Ishikawa (cell line): ENCODE measurements at regions not wholly inside any gene's neighbourhood (a gene's known extent, or its start where the extent isn't known, plus 50 kb on each side); places are given as distances from the start of the nearest gene placed in this dataset.

Source experiments
- CREB1 ChIP-seq: IDR thresholded peaks from 2 replicates; pipeline ENCODE4 v1.6.1; 2012; ENCODE audit warnings: low read depth
- EGR1 ChIP-seq: IDR thresholded peaks from 2 replicates; pipeline ENCODE4 v1.6.1; 2012
- EP300 ChIP-seq: IDR thresholded peaks from 2 replicates; pipeline ENCODE4 v1.6.1; 2012; ENCODE audit warnings: borderline replicate concordance
- FOXM1 ChIP-seq: IDR thresholded peaks from 2 replicates; pipeline ENCODE4 v1.6.1; 2012; ENCODE audit warnings: low read depth, borderline replicate concordance
- NFIC ChIP-seq: IDR thresholded peaks from 2 replicates; pipeline ENCODE4 v1.6.1; 2012
- RAD21 ChIP-seq: IDR thresholded peaks from 2 replicates; pipeline ENCODE4 v1.6.1; 2012; ENCODE audit warnings: low read depth
- REST ChIP-seq: IDR thresholded peaks from 2 replicates; pipeline ENCODE4 v1.6.1; 2012; ENCODE audit warnings: low read depth, mild to moderate bottlenecking
- TAF1 ChIP-seq: IDR thresholded peaks from 2 replicates; pipeline ENCODE4 v1.6.1; 2012; ENCODE audit warnings: low read depth, mild to moderate bottlenecking
- YY1 ChIP-seq: IDR thresholded peaks from 2 replicates; pipeline ENCODE4 v1.6.1; 2012; ENCODE audit warnings: low read depth
- ZBTB7A ChIP-seq: IDR thresholded peaks from 2 replicates; pipeline ENCODE4 v1.6.1; 2012; ENCODE audit warnings: low read depth
- TF ChIP-seq, protein P1 (sequence below): IDR thresholded peaks from 2 replicates; pipeline ENCODE4 v1.6.1; 2012

GRCh38 chr5:166938071-166938470 is 1353.4 kb upstream of the WWC1 start:
- TF ChIP-seq, protein P1, sequence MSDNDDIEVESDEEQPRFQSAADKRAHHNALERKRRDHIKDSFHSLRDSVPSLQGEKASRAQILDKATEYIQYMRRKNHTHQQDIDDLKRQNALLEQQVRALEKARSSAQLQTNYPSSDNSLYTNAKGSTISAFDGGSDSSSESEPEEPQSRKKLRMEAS, result no peak
- TF ChIP-seq CREB1 (no peak), NFIC (no peak), EP300 (no peak), ZBTB7A (no peak), FOXM1 (no peak), REST (no peak), YY1 (no peak), TAF1 (no peak), EGR1 (no peak), RAD21 (no peak)
